ENCODE measurements at regions not wholly inside any gene's neighbourhood (a gene's known extent, or its start where the extent isn't known, plus 50 kb on each side); places are given as distances from the start of the nearest gene placed in this dataset.

- Histone ChIP-seq H3K79me2 (ENCODE audit: control insufficient read depth, low read length) (no peaks in the 10 kb centered on the region), H3F3A (ENCODE audit: control insufficient read depth, insufficient read depth) (no peaks in the 10 kb centered on the region), H3K27ac (ENCODE audit: low read depth, low read length) (no peak overlapping the region), H3K27me3 (ENCODE audit: control insufficient read depth, low read length) (no peaks in the 10 kb centered on the region), H4K20me1 (ENCODE audit: control insufficient read depth, insufficient read depth, low read depth, low read length) (no peaks in the 10 kb centered on the region), H3K4me1 (ENCODE audit: control insufficient read depth, low read length) (no peaks in the 10 kb centered on the region), H3K4me3 (ENCODE audit: low read length) (no peak overlapping the region), H3K9me3 (ENCODE audit: control insufficient read depth, insufficient read depth, low read length) (no peaks in the 10 kb centered on the region), H3K4me2 (ENCODE audit: low read length) (no peak overlapping the region), H3K9me2 (replicated peaks; ENCODE audit: control insufficient read depth, low read length) (no peaks in the 10 kb centered on the region), H3K36me3 (ENCODE audit: control insufficient read depth, low read length) (no peaks in the 10 kb centered on the region)
- no peak for TF ChIP-seq CTCF (IDR thresholded peaks at IDR 0.05; ENCODE audit: low read depth, low read length, poor library complexity, severe bottlenecking)
- TF ChIP-seq EZH2phosphoT487 (IDR thresholded peaks at IDR 0.05; ENCODE audit: borderline replicate concordance, low read length), result no peak
Measured at GRCh38 chr9:86891091-86891490, 56.2 kb downstream of the GAS1 start.

GRCh38 chr9:86885232-86885631, 62.1 kb downstream of the GAS1 start:
- Histone ChIP-seq H3K27ac (ENCODE audit: low read depth, low read length) (no peak overlapping the region), H4K20me1 (ENCODE audit: control insufficient read depth, insufficient read depth, low read depth, low read length) (no peaks in the 10 kb centered on the region), H3K9me3 (ENCODE audit: control insufficient read depth, insufficient read depth, low read length) (no peaks in the 10 kb centered on the region), H3F3A (ENCODE audit: control insufficient read depth, insufficient read depth) (no peaks in the 10 kb centered on the region), H3K4me2 (ENCODE audit: low read length) (no peak overlapping the region), H3K27me3 (ENCODE audit: control insufficient read depth, low read length) (no peaks in the 10 kb centered on the region), H3K36me3 (ENCODE audit: control insufficient read depth, low read length) (no peaks in the 10 kb centered on the region), H3K9me2 (replicated peaks; ENCODE audit: control insufficient read depth, low read length) (no peaks in the 10 kb centered on the region), H3K79me2 (ENCODE audit: control insufficient read depth, low read length) (no peaks in the 10 kb centered on the region), H3K4me1 (ENCODE audit: control insufficient read depth, low read length) (no peaks in the 10 kb centered on the region), H3K4me3 (ENCODE audit: low read length) (no peak overlapping the region)
- TF ChIP-seq CTCF (IDR thresholded peaks at IDR 0.05; ENCODE audit: low read depth, low read length, poor library complexity, severe bottlenecking), result no peak
- no peak for TF ChIP-seq EZH2phosphoT487 (IDR thresholded peaks at IDR 0.05; ENCODE audit: borderline replicate concordance, low read length)

GRCh38 chr9:86876621-86877196, 70.6 kb downstream of the GAS1 start:
- Histone ChIP-seq H4K20me1 (ENCODE audit: control insufficient read depth, insufficient read depth, low read depth, low read length) (no peaks in the 10 kb centered on the region), H3K27ac (ENCODE audit: low read depth, low read length) (no peak overlapping the region), H3K9me3 (ENCODE audit: control insufficient read depth, insufficient read depth, low read length) (no peaks in the 10 kb centered on the region), H3K27me3 (ENCODE audit: control insufficient read depth, low read length) (no peaks in the 10 kb centered on the region), H3F3A (ENCODE audit: control insufficient read depth, insufficient read depth) (no peaks in the 10 kb centered on the region), H3K36me3 (ENCODE audit: control insufficient read depth, low read length) (no peaks in the 10 kb centered on the region), H3K4me3 (ENCODE audit: low read length) (no peak overlapping the region), H3K9me2 (replicated peaks; ENCODE audit: control insufficient read depth, low read length) (no peaks in the 10 kb centered on the region), H3K4me2 (ENCODE audit: low read length) (no peak overlapping the region), H3K4me1 (ENCODE audit: control insufficient read depth, low read length) (no peaks in the 10 kb centered on the region), H3K79me2 (ENCODE audit: control insufficient read depth, low read length) (no peaks in the 10 kb centered on the region)
- no peak for TF ChIP-seq CTCF (IDR thresholded peaks at IDR 0.05; ENCODE audit: low read depth, low read length, poor library complexity, severe bottlenecking)
- TF ChIP-seq EZH2phosphoT487 (IDR thresholded peaks at IDR 0.05; ENCODE audit: borderline replicate concordance, low read length), result no peak

All from DOHH2 (cell line).